Testis (tissue), 2 donors: ENCODE measurements at regions not wholly inside any gene's neighbourhood (a gene's known extent, or its start where the extent isn't known, plus 50 kb on each side); places are given as distances from the start of the nearest gene placed in this dataset.

ENCODE experiments used
- DNase-seq: peaks from one replicate; pipeline ENCODE4 v3.0.0-alpha.2; 2019
- H3K27ac ChIP-seq, 2 donors: fragments of 200-600 bp; sonication (generic); one replicate each; pipeline ENCODE4 v1.5.1; 2019
- H3K27me3 ChIP-seq: fragments of 200-600 bp; sonication (generic); one replicate; pipeline ENCODE4 v1.5.1; 2019
- H3K36me3 ChIP-seq: fragments of 200-600 bp; sonication (generic); one replicate; pipeline ENCODE4 v1.5.1; 2017; ENCODE audit warnings: low read depth; ENCODE audit errors: missing control alignments
- H3K4me1 ChIP-seq: fragments of 200-600 bp; sonication (generic); one replicate; pipeline ENCODE4 v1.5.1; 2019
- H3K4me3 ChIP-seq, 2 donors: fragments of 200-600 bp; sonication (generic); one replicate each; pipeline ENCODE4 v1.5.1; 2017 to 2019
- H3K9me3 ChIP-seq: fragments of 200-600 bp; sonication (generic); one replicate; pipeline ENCODE4 v1.5.1; 2017
- CTCF ChIP-seq, 3 experiments: fragments of 450-650 bp in 2 of 3; fragments of 200-600 bp in 1 of 3; sonication (generic) in 1 of 3; IDR thresholded peaks; one replicate each; pipeline ENCODE4 v1.5.1; 2016 to 2019; ENCODE audit warnings: antibody characterized with exemption in 3 of 3, mild to moderate bottlenecking in 2 of 3, moderate library complexity in 1 of 3
- POLR2A ChIP-seq: fragments of 450-650 bp; IDR thresholded peaks from one replicate; pipeline ENCODE4 v1.6.1; 2017; ENCODE audit warnings: antibody characterized with exemption, mild to moderate bottlenecking, moderate library complexity
- WGBS, 2 donors: methylation state at CpG; one replicate each; pipeline ENCODE4 v1.1.5; 2018; 5-methylcytosine and 5-hydroxymethylcytosine counted together
- intact Hi-C: fragments of 100-400 bp; cut with DNase I; formaldehyde crosslinking; loops from one replicate; pipeline ENCODE4 v1.15.1; 2023; ENCODE audit warnings: low total_unique reads

- no peaks in the 10 kb centered on the region for H3K4me1 ChIP-seq
- WGBS, 2 donors, result 86 to 90% methylated on average over 5 of the region's 5 CpGs
- no peaks in the 10 kb centered on the region for H3K9me3 ChIP-seq
- TF ChIP-seq POLR2A (no peak), CTCF (IDR thresholded peaks at IDR 0.05) (no peak)
- H3K4me3 ChIP-seq, result no peak overlapping the region
- no peak for DNase-seq
- H3K27ac ChIP-seq, result no peak overlapping the region
- intact Hi-C loops, result no loop called here
- H3K36me3 ChIP-seq, result no peaks in the 10 kb centered on the region
- no peaks in the 10 kb centered on the region for H3K27me3 ChIP-seq
Measured at GRCh38 chr22:47658182-47658581, 895.7 kb downstream of the TBC1D22A start.

DNA sequence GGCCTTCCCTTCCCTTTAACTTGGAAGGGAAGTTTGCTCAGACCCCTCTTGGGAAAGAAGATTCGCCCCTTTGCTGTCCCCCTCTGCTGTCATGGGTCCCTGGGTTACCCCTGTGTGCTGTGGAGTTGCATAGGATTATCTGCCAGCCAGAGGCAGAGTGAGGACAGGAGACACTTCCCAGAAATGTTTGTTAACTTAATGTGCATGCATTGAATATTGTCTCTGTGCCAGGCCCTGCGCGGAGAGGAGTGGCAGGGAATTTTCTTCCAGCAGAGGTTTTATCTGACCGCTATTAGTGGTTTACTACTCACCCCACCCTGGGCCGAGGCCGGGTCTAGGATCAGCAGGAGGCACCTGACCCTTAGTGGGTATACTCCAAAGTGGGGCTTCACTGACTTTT lies 894.8 kb downstream of the TBC1D22A start:
- TF ChIP-seq CTCF (IDR thresholded peaks at IDR 0.05), result no peak
- TF ChIP-seq POLR2A, result no peak
- Histone ChIP-seq H3K36me3 (no peaks in the 10 kb centered on the region), H3K4me1 (no peaks in the 10 kb centered on the region), H3K27ac (no peak overlapping the region), H3K9me3 (no peaks in the 10 kb centered on the region), H3K4me3 (no peak overlapping the region), H3K27me3 (no peaks in the 10 kb centered on the region)
- 61 to 62% methylated on average over 6 of the region's 6 CpGs for WGBS, 2 donors
- intact Hi-C loops, result no loop called here
- no peak for DNase-seq

DNA sequence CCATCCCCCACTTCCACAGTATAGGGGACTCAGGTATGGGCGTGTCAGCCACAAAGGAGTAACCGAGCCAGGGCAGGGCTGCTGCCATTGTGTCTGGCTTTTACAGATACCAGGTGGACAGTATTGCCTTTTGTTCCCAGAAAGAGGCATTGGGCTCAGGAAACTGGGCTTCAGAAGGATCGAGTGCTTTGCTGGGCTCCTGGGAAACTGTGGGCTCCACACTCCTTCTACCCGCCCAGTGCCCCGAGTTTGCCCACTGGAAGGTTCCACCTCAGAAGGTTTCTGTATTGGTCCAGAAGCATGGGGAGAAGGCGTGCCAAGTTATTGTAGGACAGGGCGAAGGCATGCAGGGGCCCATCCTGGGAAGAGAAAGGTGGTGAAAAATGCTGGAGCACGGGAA lies 894.4 kb downstream of the TBC1D22A start:
- intact Hi-C loops, result no loop called here
- Histone ChIP-seq H3K36me3 (no peaks in the 10 kb centered on the region), H3K27me3 (no peaks in the 10 kb centered on the region), H3K9me3 (no peaks in the 10 kb centered on the region), H3K4me1 (no peaks in the 10 kb centered on the region), H3K27ac (no peak overlapping the region), H3K4me3 (no peak overlapping the region)
- 92 to 94% methylated on average over 8 of the region's 8 CpGs for WGBS, 2 donors
- no peak for DNase-seq
- TF ChIP-seq POLR2A (no peak), CTCF (IDR thresholded peaks at IDR 0.05) (no peak)

GRCh38 chr22:47655930-47656329 lies 893.5 kb downstream of the TBC1D22A start:
- no peaks in the 10 kb centered on the region for H3K4me1 ChIP-seq
- no peaks in the 10 kb centered on the region for H3K27me3 ChIP-seq
- no peaks in the 10 kb centered on the region for H3K9me3 ChIP-seq
- H3K27ac ChIP-seq, result no peak overlapping the region
- TF ChIP-seq POLR2A, result no peak
- TF ChIP-seq CTCF (IDR thresholded peaks at IDR 0.05), result no peak
- no peak overlapping the region for H3K4me3 ChIP-seq
- 62 to 66% methylated on average over 3 of the region's 3 CpGs for WGBS, 2 donors
- intact Hi-C loops, result no loop called here
- H3K36me3 ChIP-seq, result no peaks in the 10 kb centered on the region
- no peak for DNase-seq

GRCh38 chr22:47654922-47655491 lies 892.6 kb downstream of the TBC1D22A start:
- Histone ChIP-seq H3K9me3 (no peaks in the 10 kb centered on the region), H3K27me3 (no peaks in the 10 kb centered on the region), H3K4me3 (no peak overlapping the region), H3K27ac (no peak overlapping the region), H3K36me3 (no peaks in the 10 kb centered on the region), H3K4me1 (no peaks in the 10 kb centered on the region)
- 63% methylated on average over 5 of the region's 5 CpGs for WGBS, 2 donors
- no peak for TF ChIP-seq POLR2A
- no peak for TF ChIP-seq CTCF (IDR thresholded peaks at IDR 0.05)
- DNase-seq, result no peak
- intact Hi-C loops, result no loop called here
